CD4-positive, alpha-beta T cell treated with Interleukin-4 for 4 hours (primary cell): ENCODE measurements at regions not wholly inside any gene's neighbourhood (a gene's known extent, or its start where the extent isn't known, plus 50 kb on each side); places are given as distances from the start of the nearest gene placed in this dataset.

Experiments used
- DNase-seq: peaks from one replicate; pipeline ENCODE4 v3.0.0-alpha.2; 2020

GRCh38 chr11:111089759-111090158, 155.8 kb upstream of the POU2AF2 start:
- DNase-seq = no peak

GRCh38 chr11:111088847-111089355, 156.6 kb upstream of the POU2AF2 start:
- DNase-seq = no peak

- DNase-seq = no peak
These were observed 159.5 kb upstream of the POU2AF2 start for GRCh38 chr11:111086058-111086457.

GRCh38 chr11:111082664-111083063, 162.9 kb upstream of the POU2AF2 start:
- no peak for DNase-seq

- DNase-seq = no peak
These were observed 164.5 kb upstream of the POU2AF2 start for GRCh38 chr11:111081021-111081511.

GRCh38 chr11:111077530-111078322, 167.8 kb upstream of the POU2AF2 start:
- DNase-seq = no peak

- no peak for DNase-seq
These were observed 176.5 kb upstream of the POU2AF2 start for GRCh38 chr11:111069066-111069465.

DNA sequence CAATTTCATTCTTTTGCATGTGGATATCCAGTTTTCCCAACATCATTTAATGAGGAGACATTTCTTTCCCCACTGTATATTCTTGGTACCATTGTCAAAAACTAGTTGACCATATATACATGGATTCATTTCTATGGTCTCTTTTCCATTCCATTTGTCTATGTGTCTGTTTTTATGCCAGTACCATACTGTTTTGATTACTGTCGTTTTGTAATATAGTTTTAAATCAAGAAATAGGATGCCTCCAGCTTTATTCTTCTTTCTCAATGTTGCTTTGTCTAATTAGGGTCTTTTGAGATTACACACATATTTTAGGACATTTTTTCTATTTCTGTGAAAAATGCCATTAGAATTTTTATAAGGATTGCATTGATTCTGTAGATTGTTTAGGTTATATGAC, 177.5 kb upstream of the POU2AF2 start:
- no peak for DNase-seq

DNA sequence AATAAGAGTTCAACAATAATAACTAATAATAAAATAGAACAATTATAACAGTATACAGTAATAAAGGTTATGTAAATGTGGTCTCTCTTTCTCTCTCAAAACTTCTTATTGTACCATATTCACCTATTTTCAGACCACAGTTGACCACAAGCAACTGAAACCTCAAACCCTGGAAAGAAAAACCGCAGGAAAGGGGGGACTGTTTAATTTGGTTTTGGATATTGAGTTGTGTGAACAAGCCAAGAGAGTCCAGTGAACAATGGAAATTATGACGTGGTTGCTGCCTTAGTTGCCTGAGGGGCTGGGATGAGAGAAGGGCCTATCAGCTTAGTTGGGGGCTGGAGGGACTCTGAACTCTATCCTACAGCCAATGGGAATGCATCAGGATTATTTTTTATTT, 178.7 kb upstream of the POU2AF2 start:
- DNase-seq = no peak

- DNase-seq = no peak
These were observed 181.6 kb upstream of the POU2AF2 start for GRCh38 chr11:111063726-111064517.

- no peak for DNase-seq
These were observed 183.1 kb upstream of the POU2AF2 start for GRCh38 chr11:111062420-111062819.

DNA sequence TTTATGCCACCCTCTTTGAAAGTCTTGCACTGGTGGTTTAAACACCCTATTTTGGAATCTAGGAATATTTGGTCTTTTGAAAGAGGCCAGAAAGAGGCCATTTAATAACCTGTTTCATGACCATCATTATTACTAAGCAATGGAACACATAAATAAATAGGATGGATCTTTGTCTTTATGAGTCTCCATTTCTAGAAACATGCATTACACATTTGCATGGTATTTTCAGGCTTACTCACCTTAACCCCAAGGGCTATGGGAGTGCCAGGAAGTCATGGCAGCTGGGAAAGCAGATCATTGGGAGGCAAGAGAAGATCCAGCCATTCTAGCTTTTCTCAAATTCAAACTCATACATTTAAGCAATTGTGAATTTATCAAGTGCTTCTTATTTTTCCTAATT, 185.8 kb upstream of the POU2AF2 start:
- no peak for DNase-seq

DNA sequence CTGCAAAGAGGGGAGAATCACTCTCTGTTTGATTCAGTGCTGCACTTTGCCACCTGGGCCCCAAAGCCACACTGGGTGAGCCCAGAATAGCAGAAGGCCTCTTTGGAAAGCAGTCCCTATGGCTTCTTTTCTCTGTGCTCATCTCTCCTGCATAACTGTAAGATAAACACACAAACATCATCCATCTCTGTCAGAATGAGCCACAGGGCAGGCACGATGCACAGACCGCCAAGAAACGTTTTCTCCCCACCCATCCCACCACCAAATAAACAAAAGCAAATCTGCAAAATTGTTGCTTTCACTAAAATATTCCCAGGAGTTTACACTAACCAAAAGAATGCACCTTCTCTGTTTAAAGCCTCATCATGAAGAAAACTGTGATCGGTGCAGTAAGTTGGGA, 196.4 kb upstream of the POU2AF2 start:
- no peak for DNase-seq

DNA sequence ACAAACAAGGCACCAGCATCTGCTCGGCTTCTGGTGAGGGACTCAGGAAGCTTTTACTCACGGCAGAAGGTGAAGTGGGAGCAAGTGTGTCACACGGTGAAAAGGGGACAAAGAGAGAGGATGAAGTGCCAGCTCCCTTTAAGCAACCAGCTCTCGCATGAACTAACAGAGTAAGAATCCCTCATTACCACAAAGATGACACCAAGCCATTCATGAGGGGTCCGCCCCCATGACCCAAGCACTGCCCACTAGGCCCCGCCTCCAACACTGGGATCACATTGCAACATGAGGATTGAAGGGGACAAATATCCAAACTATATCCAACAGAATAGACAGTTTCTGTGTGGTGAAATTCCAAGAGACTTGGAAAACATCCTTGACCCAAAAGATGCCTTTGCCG, 198.2 kb upstream of the POU2AF2 start:
- DNase-seq = no peak

- DNase-seq = no peak
These were observed 199.2 kb upstream of the POU2AF2 start for GRCh38 chr11:111046291-111046690.

DNA sequence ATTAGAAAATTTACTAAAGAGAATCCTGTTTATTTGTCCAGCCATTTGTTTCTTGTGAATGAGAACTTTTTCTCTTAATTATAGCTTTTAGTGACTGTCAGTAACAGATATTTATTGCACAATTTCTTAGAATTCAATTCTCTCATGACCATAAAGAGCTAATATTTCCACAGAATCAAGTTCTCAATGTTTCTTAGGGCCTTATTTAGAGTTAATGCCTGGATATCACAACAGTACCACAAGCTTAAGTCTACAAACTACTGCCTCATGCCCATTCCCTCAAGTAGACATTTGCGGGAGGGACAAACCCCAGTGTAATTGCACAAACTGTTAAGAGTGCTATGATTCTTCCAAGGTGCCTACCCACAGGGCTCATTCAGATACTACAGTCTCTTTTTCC, 199.7 kb upstream of the POU2AF2 start:
- no peak for DNase-seq

GRCh38 chr11:111045407-111045803, 200.1 kb upstream of the POU2AF2 start:
- no peak for DNase-seq

GRCh38 chr11:111044751-111045406, 200.6 kb upstream of the POU2AF2 start:
- no peak for DNase-seq

- no peak for DNase-seq
These were observed 205.5 kb upstream of the POU2AF2 start for GRCh38 chr11:111039982-111040381.

- no peak for DNase-seq
These were observed 209.8 kb upstream of the POU2AF2 start for GRCh38 chr11:111035746-111036145.

DNA sequence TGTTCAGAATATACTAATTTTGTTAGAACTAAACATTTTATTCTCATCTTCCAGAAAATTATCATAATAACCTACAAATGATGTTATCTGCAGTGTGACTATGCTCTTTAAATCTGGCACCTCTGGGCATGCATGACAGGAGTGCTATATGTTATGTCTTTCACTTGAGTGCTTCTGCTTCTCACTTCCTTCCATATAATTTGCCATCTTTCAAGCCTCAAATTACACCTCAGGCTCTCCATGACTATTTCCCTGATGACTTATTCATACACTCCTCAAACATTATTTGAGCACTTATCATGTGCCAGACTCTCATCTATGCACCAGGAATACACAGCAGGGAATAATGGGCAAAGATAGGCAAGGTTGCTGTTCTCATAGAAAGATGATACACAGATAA, 219.3 kb upstream of the POU2AF2 start:
- DNase-seq = no peak

DNA sequence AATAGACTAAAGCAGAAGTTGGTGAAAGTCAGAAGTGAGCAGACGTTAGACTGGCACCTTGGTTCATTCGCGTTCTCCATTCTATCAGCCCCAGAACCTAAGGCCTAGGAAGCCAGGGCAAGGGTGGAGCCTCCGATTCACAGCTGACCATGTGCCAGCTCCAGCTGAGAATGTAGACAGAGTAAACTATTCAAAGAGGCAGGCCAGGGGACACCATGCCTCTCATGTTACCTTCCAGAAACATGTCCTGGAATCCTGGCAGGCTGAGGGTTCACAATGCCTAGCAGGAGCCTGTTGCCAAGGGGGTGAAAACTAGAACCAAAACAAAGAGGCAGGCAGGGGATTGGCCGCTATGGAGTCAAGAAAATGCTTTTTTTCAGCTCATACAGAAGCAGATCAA, 224.4 kb upstream of the POU2AF2 start:
- DNase-seq = no peak

DNA sequence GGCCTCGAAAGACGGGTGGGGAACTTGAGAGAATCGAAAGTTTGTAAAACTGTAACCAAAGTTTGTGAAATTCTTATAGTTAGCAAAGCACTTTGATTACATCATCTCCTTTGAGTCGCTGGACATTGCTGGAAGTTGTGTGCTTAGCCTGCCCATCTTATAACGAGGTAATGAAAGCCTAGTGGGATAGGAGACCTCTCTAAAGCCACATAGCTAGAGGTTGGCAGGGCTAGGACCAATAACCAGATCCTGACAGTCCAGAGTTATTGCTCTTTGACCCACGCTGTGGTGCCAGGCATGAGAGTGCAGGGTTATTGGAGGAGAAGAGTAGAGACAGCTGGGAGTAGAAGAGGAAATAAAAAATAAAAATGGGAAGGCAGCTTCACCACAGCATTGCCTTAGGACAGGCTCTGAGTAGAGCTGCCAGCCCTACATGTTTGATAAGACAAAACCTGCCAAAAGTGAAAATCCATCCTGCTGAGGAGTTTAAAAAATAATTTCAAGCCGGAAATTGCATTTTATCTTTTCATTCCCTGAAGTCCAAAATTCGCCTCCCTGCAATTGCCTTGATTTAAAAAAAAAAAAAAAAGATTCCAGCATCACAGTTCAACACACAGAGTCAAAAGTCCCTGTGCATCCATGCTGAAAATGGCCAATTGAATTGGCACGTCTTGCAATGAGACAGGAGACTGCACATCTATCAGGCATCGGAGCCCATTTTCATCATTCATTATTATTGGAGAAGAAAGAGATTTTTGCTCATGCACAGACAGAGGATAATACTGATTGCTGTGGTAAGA, 225.5 kb upstream of the POU2AF2 start:
- DNase-seq = no peak
